Small intestine (tissue), 7 donors: ENCODE measurements at regions not wholly inside any gene's neighbourhood (a gene's known extent, or its start where the extent isn't known, plus 50 kb on each side); places are given as distances from the start of the nearest gene placed in this dataset.

ENCODE experiments used
- DNase-seq, 2 donors: peaks; one replicate each; pipeline versions ENCODE4 v3.0.0 to v3.0.0-alpha.2; 2013
- FAIRE-seq: peaks from 2 replicates; lab custom pipeline; 2012; peaks lifted over from hg19 to GRCh38; lab: Jason Lieb, UNC
- H3K27ac ChIP-seq, 3 donors: one replicate each; pipeline ENCODE4 v1.5.1; 2013; ENCODE audit warnings: low read length in 2 of 3, mild to moderate bottlenecking in 2 of 3, control low read depth in 1 of 3, inconsistent platforms in 1 of 3, low read depth in 1 of 3, moderate library complexity in 1 of 3
- H3K27me3 ChIP-seq, 3 donors: one replicate each; pipeline ENCODE4 v1.6.1; 2013; ENCODE audit warnings: low read length in 3 of 3, inconsistent platforms in 1 of 3; ENCODE audit not compliant: control insufficient read depth in 3 of 3, insufficient read depth in 3 of 3
- H3K36me3 ChIP-seq, 3 donors: one replicate each; pipeline ENCODE4 v1.6.1; 2013; ENCODE audit warnings: low read length in 3 of 3, inconsistent platforms in 1 of 3, low read depth in 1 of 3, mild to moderate bottlenecking in 1 of 3, moderate library complexity in 1 of 3; ENCODE audit not compliant: control insufficient read depth in 3 of 3, insufficient read depth in 2 of 3
- H3K4me1 ChIP-seq, 3 donors: one replicate each; pipeline ENCODE4 v1.6.1; 2013; ENCODE audit warnings: low read length in 2 of 3, inconsistent platforms in 1 of 3, low read depth in 1 of 3, mild to moderate bottlenecking in 1 of 3, moderate library complexity in 1 of 3; ENCODE audit not compliant: control insufficient read depth in 3 of 3, insufficient read depth in 2 of 3
- H3K4me3 ChIP-seq, 3 donors: one replicate each; pipeline ENCODE4 v1.5.1; 2013; ENCODE audit warnings: low read length in 3 of 3, control low read depth in 1 of 3, inconsistent platforms in 1 of 3, low read depth in 1 of 3, mild to moderate bottlenecking in 1 of 3, moderate library complexity in 1 of 3
- H3K9me3 ChIP-seq, 2 donors: one replicate each; pipeline ENCODE4 v1.6.1; 2013; ENCODE audit warnings: low read depth in 1 of 2, low read length in 1 of 2; ENCODE audit not compliant: control insufficient read depth in 2 of 2, insufficient read depth in 1 of 2
- WGBS, 3 donors: extraction: QIAGEN DNeasy Blood & Tissue Kit; methylation state at CpG; one replicate each; pipeline ENCODE4 v1.1.7; 2013; 5-methylcytosine and 5-hydroxymethylcytosine counted together
- donor health status: healthy with polysubstance abuse.
- donor health status: control.
- donor health status: control.
- donor health status: Bipolar disorder and iron deficiency.
- donor health status: healthy.

DNA sequence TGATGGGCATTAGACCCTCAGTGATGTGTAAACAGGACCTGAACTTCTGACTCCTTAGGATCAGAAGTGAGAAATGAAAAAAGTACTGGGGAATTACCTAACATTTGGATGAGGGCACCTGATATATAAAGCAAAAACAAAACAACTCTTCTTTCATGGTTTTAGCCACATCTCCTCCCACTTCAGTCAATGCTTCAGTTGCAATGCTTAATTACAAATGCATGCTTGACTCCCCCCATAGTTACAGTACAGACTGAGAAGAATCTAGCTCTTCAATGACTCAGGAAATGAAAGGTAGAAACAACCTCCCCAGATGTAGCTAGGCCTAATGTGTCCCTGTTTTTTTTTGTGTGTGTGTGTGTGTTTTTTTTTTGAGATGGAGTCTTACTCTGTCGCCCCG is 276.8 kb upstream of the POU3F3 start:
- Histone ChIP-seq H3K4me3 (no peak overlapping the region), H3K36me3 (no peaks in the 10 kb centered on the region), H3K27me3 (no peaks in the 10 kb centered on the region), H3K9me3 (no peaks in the 10 kb centered on the region), H3K4me1 (no peaks in the 10 kb centered on the region), H3K27ac (no peak overlapping the region)
- FAIRE-seq (no peak), DNase-seq (no peak)
- 87 to 97% (median 94%) methylated on average over 2 of the region's 2 CpGs for WGBS, 3 donors

DNA sequence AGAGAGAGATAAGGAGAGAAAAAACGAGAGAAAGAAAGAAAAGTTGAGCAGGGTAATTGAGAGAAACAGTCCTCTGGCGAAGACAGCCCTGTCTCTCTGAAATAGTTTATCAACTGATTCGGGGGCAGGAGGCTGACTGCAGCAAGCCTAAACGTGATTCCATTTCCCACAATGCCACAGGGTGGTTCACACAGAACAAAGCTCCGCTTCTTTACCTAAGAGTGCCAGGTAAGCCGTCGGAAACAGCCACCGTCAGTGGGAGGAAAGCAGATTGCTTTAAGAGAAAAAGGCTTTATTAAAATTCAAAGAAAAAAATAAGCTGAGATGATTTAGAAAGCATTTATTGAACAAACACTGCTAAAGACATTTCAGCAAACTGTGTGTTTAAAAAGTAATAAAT is 271.4 kb upstream of the POU3F3 start:
- peak; percentile 15 to 21 for DNase-seq
- no peaks in the 10 kb centered on the region for H3K36me3 ChIP-seq
- no peak overlapping the region for H3K4me3 ChIP-seq
- H3K9me3 ChIP-seq: no peaks in the 10 kb centered on the region
- H3K27ac ChIP-seq: no peak overlapping the region
- no peak for FAIRE-seq
- no peaks in the 10 kb centered on the region for H3K27me3 ChIP-seq
- 25 to 56% (median 45%) methylated on average over 8 of the region's 8 CpGs for WGBS, 3 donors
- H3K4me1 ChIP-seq: no peaks in the 10 kb centered on the region

DNA sequence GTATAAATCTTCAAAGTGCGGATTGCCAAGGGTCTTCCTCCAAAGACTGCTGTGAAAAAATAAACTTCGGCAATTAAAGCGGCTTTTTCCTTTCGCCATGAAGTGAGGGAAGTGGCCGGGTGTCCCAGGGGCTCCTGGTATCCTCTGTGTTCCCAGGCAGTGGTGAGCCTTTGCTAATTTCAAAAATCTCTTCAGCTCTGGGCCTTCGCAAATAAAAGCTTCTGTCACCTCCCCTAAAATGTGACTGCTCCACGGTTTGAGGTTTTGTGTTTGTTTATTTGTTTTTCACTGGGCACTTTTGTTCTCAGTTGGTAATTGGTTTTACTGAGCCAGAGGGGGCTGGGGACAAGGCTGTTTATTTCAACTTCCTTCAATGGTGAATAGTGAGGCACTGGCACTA is 270.1 kb upstream of the POU3F3 start:
- Histone ChIP-seq H3K27ac (no peak overlapping the region), H3K27me3 (no peaks in the 10 kb centered on the region), H3K4me1 (no peaks in the 10 kb centered on the region), H3K9me3 (no peaks in the 10 kb centered on the region), H3K4me3 (no peak overlapping the region), H3K36me3 (no peaks in the 10 kb centered on the region)
- 65 to 87% (median 81%) methylated on average over 7 of the region's 7 CpGs for WGBS, 3 donors
- FAIRE-seq (no peak), DNase-seq (no peak)

DNA sequence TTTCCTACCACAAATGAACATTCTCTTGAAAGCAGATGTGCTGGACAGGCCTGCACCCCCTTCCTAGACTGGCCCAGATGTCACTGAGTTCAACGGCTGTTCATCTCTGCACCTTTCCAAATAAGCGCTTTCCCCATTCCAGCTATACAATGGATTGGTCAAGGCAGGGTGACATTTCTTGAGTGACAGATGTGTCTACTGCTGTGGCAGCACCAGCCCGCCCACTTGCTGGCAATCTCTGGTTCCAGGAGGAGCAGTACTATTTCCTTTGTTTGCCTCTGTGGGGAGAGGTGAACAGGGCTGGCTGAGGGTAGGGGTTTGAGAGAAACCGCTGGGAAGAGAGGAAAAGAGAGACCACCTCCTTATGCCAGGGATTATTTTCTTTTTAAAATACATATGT is 269.5 kb upstream of the POU3F3 start:
- H3K4me1 ChIP-seq: no peaks in the 10 kb centered on the region
- DNase-seq (no peak), FAIRE-seq (no peak)
- no peaks in the 10 kb centered on the region for H3K27me3 ChIP-seq
- no peaks in the 10 kb centered on the region for H3K36me3 ChIP-seq
- WGBS, 3 donors: 84 to 88% (median 87%) methylated on average over 4 of the region's 4 CpGs
- no peaks in the 10 kb centered on the region for H3K9me3 ChIP-seq
- no peak overlapping the region for H3K27ac ChIP-seq
- H3K4me3 ChIP-seq: no peak overlapping the region

DNA sequence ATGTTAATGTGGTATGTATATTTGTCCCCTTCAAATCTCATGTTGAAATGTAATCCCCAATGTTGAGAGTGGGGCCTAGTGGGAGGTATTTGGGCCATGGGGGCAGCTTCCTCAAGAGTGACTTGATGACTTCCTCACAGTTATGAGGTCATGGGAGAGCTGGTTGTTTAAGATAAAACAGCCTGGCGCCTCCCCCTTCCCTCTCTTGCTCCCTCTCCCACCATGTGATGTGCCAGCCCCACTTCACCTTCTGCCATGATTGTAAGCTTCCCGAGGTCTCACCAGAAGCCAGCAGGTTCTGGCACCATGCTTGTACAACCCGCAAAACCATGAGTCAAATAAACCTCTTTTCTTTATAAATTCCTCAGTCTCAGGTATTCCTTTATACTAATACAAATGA is 258.3 kb upstream of the POU3F3 start:
- no peak for DNase-seq
- 86 to 91% (median 90%) methylated on average over 3 of the region's 3 CpGs for WGBS, 3 donors
- H3K36me3 ChIP-seq: no peaks in the 10 kb centered on the region
- FAIRE-seq: no peak
- no peak overlapping the region for H3K4me3 ChIP-seq
- peaks cover 0 to 17% of the 10 kb centered on the region in 2 donors for H3K9me3 ChIP-seq
- H3K27me3 ChIP-seq: no peaks in the 10 kb centered on the region
- no peaks in the 10 kb centered on the region for H3K4me1 ChIP-seq
- no peak overlapping the region for H3K27ac ChIP-seq

DNA sequence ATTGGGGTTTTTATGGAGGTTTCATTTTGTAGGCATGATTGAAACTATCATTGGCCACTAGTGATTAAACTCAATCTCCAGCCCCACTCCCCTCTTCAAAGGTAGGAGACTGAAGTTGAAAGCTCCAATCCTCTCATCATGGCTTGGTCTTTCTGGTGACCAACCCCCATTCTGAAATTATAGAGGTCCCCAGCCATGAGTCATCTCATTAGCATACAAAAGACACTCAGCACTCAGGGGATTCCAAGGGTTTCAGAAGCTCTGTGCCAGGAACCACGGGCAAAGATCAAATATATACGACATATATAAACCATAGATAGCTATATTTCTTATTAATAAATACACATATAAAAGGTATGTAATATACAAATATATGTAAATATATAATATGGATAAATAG is 256.0 kb upstream of the POU3F3 start:
- DNase-seq: no peak
- 55 to 68% (median 67%) methylated on average over 2 of the region's 2 CpGs for WGBS, 3 donors
- no peak for FAIRE-seq
- H3K9me3 ChIP-seq: peaks cover 0 to 2% of the 10 kb centered on the region in 2 donors
- H3K4me3 ChIP-seq: no peak overlapping the region
- H3K36me3 ChIP-seq: no peaks in the 10 kb centered on the region
- no peak overlapping the region for H3K27ac ChIP-seq
- H3K27me3 ChIP-seq: no peaks in the 10 kb centered on the region
- H3K4me1 ChIP-seq: no peaks in the 10 kb centered on the region

DNA sequence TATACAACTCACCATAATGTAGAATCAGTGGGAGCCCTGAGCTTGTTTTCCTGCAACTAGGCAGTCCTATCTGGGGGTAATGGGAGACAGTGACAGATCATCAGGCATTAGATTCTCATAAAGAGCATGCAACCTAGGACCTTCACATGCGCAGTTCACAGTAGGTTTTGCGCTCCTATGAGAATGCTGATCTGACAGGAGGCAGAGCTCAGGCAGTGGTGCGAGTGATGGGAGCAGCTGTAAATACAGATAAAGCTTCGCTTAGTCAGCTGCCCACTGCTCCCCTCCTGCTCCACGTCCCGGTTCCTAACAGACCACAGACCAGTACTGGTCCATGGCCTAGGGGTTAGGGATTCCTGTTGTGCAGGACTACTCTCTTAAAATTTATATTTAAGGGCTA is 255.3 kb upstream of the POU3F3 start:
- WGBS, 3 donors: 87 to 94% (median 93%) methylated on average over 6 of the region's 6 CpGs
- H3K27ac ChIP-seq: no peak overlapping the region
- no peaks in the 10 kb centered on the region for H3K27me3 ChIP-seq
- H3K4me1 ChIP-seq: no peaks in the 10 kb centered on the region
- FAIRE-seq: no peak
- H3K4me3 ChIP-seq: no peak overlapping the region
- H3K9me3 ChIP-seq: peaks cover 0 to 2% of the 10 kb centered on the region in 2 donors
- no peaks in the 10 kb centered on the region for H3K36me3 ChIP-seq
- DNase-seq: no peak

DNA sequence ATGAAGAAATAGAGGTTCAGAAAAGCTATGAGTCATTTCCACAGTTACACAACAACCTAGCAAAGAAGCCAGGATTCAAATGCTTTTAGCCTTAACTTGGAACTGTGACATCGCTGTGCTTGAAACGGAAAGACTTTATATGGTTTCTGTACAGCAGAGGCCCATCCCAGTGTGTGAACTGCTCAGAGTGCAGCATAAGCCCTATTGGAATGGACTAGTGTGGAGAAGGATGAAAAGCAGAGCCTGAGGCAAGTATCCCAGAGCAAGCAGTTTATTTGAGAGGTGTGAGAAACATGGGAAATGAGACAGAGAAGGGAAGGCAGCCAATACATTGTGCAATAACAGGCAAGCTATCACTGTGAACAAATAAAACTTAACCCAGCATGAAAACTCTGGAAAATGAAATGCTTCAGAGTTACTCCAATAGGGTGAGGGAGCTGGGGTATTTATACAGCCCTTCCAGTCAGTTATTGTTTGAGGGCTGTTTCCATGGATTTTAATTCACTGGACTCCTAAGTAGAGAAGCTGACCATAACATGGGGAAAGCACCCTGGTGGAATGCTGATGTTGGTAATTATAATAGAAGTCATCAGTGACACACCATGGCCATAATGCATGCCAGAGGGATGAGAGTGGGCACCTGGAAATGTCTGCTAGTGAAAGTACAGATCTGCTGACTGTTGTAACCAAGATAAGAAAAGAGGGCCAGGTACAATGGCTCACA is 254.0 kb upstream of the POU3F3 start:
- H3K9me3 ChIP-seq: peaks cover 0 to 2% of the 10 kb centered on the region in 2 donors
- no peak for FAIRE-seq
- 82 to 97% (median 85%) methylated on average over 2 of the region's 2 CpGs for WGBS, 3 donors
- H3K4me3 ChIP-seq: no peak overlapping the region
- no peaks in the 10 kb centered on the region for H3K4me1 ChIP-seq
- no peaks in the 10 kb centered on the region for H3K27me3 ChIP-seq
- H3K36me3 ChIP-seq: no peaks in the 10 kb centered on the region
- no peak for DNase-seq
- H3K27ac ChIP-seq: no peak overlapping the region

DNA sequence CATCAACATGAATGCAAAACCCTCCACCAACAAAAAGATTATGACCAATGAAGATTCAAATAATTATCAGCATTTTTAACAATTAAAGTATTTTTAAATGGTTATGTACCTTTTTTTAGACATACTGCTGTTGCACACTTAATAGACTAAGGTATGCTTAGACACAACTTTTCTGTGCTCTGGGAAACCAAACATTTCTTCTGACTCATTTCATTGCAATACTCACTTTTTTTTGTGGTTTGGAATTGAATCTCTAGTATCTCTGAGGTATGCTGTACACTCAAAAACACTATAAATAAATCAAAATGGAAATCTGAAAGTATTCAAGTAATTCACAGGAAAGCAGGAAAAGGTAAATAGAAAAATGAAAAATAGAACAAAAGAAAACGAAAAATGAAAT is 247.9 kb upstream of the POU3F3 start:
- FAIRE-seq (no peak), DNase-seq (no peak)
- Histone ChIP-seq H3K9me3 (peaks cover 0 to 8% of the 10 kb centered on the region in 2 donors), H3K4me1 (no peaks in the 10 kb centered on the region), H3K36me3 (no peaks in the 10 kb centered on the region), H3K27ac (no peak overlapping the region), H3K4me3 (no peak overlapping the region), H3K27me3 (no peaks in the 10 kb centered on the region)
- WGBS, 3 donors: 66 to 80% (median 80%) methylated on average over 1 of the region's 1 CpG
